GM18505 (cell line): ENCODE measurements at regions not wholly inside any gene's neighbourhood (a gene's known extent, or its start where the extent isn't known, plus 50 kb on each side); places are given as distances from the start of the nearest gene placed in this dataset.

ENCODE experiments used
- ATAC-seq: cut with Tn5 transposase; IDR thresholded peaks from one replicate; pipeline ENCODE4 v1.9.1; 2021; ENCODE audit not compliant: unreplicated experiment
- POLR2A ChIP-seq: IDR thresholded peaks from 4 replicates; pipeline ENCODE4 v1.6.1; 2011; ENCODE audit warnings: borderline replicate concordance; ENCODE audit not compliant: insufficient read depth, insufficient read length; ENCODE audit errors: extremely low read depth

DNA sequence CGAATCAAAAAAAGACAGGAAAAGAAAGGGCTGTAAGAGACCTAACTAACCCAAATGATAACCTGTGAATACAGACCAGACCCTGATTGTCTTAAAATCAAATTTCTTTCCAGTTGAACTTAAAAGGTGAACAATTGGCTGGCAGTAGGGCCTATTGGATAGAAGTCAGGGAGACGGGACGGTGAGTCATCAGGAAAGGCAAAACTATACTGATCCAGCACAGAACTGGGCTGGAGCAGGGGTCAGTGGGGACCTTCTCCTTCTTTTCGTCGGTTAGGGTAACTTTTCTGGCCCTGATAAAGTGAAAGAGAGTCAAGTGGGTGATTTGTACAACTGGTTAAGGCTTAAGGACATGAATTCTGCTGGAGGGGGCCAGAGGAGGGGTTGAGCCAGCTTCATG lies 84.9 kb upstream of the OTX2 start:
- no peak for ATAC-seq
- TF ChIP-seq POLR2A: no peak

DNA sequence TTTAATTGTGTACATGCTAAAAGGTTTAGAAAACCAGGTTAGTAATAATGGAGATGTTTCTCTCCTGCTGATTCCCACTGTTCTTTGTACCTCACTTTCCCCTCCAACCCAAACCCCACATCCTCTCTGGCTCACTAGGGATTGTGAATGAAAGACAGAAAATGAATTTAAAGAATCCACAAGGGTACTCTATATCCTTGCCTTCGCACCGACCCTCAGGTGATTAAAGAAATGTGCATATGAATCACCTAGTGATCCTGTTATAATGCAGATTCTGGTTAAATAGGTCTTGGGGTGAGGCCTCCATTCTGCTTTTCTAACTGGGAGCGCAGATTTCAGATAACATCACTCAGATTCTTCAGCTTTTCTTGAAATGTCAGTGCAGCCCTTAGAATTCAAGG lies 84.3 kb upstream of the OTX2 start:
- no peak for TF ChIP-seq POLR2A
- no peak for ATAC-seq

DNA sequence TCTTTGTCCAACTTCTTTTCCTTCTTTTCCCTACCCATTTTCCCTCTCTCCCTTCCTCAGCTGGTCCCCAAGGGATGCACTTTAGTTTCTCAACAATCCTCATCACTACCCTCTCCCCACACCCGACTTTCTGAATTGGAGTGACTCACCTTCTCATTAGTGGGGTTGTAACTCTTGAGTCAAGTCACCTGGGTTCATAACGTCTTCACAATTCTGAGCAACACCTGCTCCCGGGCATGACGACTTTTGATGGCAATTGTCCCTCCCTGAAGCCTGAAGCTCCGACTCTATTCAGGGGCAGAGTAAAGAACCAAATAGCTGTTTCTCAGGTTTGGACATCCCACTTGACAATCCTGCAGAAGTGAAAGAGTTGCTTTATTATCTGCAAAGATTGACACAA lies 82.7 kb upstream of the OTX2 start:
- ATAC-seq: no peak
- no peak for TF ChIP-seq POLR2A

DNA sequence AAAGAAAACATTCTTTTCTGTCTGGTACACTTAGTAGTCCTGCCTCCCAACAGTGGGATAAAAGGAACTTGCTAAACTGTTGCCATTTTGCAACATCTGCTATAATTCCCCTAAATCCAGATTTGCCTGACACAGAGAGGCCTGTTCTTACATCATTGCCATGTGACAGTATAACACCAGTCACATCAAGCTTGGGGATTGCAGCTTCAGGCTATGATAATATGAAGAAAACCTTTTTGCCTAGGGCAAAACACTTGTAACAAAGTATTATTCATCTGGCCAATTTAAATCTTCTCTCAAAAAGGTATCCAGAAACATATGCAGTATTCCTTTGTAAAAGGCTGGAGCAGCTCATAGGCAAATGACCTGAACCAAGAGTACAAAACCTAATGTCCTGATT lies 80.9 kb upstream of the OTX2 start:
- ATAC-seq: no peak
- no peak for TF ChIP-seq POLR2A

DNA sequence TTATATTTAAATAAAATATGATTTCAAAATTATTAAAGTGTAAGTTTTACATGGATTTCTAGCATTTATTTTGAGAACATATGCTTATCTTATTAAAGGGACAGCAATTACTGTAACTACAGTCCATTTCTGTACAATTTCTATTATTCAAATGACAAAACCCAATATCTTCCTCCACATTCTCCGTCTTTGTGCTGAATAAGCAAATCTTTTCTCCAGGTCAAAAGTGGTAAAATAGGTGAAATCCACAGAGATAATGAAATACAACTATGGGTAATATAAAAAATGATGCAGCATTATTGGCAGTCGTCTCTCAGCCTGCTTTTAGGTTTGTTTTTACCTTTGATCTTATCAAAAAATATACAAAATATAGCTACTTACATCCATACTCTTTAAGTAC lies 79.4 kb upstream of the OTX2 start:
- TF ChIP-seq POLR2A: no peak
- ATAC-seq: no peak

DNA sequence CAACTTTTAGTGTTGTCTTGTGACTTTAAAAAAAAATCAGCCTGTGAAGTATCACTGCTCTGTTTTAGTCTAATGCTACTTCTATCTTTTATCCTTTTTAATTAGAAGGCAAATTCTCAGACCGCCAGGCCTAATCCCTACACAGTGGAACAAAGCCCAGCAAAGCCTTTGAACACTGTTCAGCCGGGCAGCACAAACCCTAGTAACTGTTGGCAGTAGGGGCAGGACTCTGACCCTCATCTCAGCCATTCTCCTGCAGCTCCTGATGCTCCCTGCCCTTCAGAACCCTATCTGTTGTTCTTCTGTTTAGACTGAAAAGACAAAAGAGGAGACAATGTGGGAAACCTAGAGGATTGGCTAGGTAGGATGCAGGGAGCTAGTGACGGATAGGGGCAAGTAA lies 78.0 kb upstream of the OTX2 start:
- ATAC-seq: no peak
- TF ChIP-seq POLR2A: no peak

DNA sequence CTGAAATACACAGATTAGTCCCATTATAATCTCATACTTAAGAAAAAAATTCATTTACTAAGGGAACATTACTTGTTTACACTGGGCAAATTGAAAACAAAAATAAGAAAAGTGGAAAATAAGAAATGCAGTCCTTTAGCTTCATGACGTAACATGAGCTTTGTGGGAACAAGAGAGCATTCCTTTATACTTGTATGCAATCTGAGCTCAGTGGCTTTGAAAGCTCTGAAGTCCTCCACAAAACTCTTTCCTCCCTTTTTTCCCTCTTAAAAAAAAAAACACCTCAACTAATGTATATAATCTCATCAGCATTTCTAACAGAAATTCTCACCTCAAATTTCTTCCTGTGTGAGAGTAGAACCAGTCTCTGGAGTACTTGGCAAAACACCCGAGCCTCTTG lies 76.9 kb upstream of the OTX2 start:
- TF ChIP-seq POLR2A: no peak
- no peak for ATAC-seq

DNA sequence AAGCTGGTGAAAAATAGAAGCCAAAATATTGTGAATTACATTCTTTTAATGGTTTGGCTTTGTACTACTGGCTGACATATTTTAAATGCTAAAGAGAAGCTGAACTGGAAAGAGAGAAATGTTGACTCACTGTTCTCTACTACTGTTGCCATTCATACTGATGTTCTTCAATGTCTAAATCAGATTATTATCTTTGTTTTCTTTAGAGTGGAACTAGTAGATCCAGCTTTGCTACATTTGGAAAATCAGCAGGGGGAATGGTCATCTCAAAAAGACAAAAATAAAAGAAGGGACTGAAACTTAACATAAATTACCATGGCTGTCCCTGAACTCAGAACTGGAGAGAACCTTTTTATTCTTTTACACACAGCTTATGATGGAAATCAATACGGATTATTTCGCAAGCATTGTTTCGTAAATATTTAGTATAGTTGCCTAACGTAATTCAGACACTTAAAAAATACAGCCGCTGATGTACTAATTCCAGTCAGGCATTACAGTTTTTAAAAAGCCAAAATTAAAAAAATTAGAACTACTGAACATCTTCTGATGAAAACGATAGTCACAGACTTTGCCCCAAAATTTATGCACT lies 76.3 kb upstream of the OTX2 start:
- ATAC-seq: no peak
- no peak for TF ChIP-seq POLR2A

DNA sequence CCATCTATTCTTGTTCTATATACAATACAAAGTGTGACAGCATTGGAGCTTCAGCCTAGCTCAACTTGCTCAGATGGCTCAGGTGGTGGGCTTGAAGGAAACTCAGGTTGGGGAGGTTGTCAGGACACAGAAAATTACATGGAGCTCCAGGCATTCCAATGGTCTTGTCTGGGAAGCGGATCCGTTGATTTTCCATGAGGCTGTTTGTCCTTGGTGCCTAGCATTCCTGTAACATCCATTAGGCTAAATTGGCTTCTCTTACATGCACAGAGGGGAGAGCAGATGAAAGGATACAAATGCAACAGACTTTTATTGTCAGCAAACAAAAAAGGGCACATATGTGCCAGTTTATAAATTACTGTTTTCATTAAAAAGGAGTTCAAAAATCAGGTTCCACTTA lies 75.5 kb upstream of the OTX2 start:
- no peak for TF ChIP-seq POLR2A
- no peak for ATAC-seq

DNA sequence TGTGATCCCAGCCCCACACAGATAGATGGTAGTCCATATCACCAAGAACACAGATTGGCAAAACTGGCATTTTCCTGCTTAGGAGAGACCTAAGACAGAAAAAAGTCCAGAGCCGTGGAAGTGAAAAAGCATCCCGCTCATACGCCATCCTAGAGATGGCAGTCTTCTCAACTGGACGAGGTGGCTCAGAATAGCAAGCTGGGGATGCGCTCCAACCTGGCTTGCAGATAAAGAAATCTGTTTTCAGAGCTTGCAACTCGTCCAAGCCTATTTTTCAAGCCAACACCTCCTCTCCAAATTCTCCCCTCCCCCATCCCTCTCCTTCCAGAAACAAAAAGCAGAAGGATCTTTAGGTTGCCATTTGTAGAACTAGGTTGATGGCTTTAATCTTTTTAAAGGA lies 74.3 kb upstream of the OTX2 start:
- ATAC-seq: no peak

DNA sequence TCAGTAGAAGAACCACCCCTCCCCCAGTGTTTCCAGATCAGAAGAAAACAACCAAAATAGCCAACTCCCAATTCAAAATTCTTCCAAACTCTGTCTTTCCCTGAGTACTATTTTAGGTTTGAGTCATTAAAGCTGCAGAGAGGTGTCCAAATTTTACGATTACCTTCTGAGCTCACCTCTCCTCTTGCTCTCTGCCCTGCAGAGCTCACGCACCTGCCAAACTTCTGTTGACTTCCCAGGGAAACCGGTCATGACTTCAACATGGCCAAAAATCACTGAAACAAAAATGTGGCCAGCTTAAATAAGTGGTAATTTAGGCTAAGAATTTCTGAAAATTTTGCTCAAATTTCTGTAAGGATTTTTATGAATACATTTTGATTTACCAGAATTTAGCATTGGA lies 70.9 kb upstream of the OTX2 start:
- ATAC-seq: no peak
- no peak for TF ChIP-seq POLR2A

More for the DNA sequence above, 74.3 kb upstream of the OTX2 start:
- TF ChIP-seq POLR2A: no peak

DNA sequence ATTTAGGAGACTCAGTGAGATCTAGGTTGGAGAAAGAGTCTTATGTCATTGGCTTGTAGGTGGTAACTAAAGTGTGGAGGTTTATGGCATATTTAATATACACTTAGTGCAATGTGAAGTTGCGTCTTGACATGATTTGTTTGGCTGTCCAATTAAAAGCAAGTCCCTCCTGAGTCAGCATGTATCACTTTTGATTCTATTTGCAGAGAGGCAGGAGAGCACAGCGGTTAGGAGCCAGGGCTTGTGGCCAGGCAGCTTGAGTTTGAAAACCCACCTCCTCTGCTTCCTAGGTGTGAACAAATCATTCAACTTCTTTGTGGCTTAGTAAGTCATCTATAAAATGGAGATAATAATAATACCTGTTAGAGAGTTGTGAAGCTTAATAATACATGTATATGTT lies 68.5 kb upstream of the OTX2 start:
- no peak for ATAC-seq
- no peak for TF ChIP-seq POLR2A

DNA sequence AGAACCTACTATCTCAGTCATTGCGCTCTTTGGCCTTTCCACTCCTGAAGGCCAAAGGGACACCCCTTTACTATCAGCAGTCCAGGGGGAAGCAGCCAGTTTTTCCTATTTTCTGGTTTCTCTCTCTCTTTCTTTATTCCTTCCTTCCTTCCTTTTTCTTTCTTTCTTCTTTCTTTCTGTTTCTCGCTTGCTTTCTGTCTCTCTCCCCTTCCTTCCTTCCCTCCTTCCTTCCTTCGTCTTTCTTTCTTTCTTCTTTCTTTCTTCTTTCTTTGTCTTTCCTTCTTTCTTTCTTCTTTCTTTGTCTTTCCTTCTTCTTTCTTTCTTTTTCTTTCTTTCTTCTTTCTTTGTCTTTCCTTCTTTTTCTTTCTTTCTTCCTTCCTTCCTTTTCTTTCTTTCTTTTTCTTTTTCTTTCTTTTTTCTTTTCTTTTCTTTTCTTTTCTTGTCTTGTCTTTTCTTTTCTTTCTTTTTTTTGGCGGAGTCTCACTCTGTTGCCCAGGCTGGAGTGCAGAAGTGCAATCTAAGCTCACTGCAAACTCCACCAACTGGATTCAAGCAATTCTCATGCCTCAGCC lies 64.9 kb upstream of the OTX2 start:
- no peak for TF ChIP-seq POLR2A
- ATAC-seq: no peak

DNA sequence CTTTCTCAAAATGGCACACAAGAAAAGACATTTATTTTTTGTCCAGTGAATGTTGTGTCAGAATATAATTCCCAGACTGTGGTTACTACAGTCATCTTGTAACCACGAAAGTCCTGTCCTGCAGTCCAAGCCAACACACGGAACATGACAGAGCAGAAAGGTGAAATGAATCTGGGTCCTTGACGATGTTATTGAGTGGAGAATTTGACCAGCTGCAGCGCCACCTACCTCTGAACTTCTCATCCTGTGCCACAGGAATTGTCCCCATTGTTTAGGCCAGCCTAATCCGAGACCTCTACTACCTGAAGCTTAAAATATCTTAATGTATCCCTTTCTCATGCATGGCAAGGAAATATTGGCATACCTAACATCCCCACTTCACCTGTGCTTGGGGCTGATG lies 64.1 kb upstream of the OTX2 start:
- no peak for TF ChIP-seq POLR2A

DNA sequence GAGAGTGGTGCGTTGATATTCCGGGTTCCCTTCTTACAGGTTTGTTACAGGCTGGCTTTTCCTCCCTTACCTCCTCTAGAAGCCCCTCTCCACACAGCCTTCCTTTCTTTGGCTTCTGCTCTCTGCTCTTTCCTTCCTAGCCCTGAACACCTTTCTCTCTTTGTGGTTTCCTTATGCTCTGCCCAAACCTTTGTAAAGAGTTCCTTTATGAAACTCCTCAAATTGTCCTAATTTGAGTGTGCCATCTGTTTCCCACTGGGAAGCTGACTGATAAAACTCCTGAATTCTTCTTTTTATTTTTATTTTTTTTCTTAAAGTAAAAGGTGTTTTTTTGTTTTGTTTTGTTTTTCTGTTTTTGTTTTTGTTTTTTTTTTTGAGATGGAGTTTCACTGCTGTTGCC lies 60.1 kb upstream of the OTX2 start:
- ATAC-seq: no peak
- no peak for TF ChIP-seq POLR2A

More for the DNA sequence above, 64.1 kb upstream of the OTX2 start:
- ATAC-seq: no peak
